Dendritic cell treated with granulocyte-macrophage colony-stimulating factor and Interleukin-4, amounts not matched to agents 40 ng/mL and 50 ng/mL, for 4 days (primary cell): ENCODE measurements at regions not wholly inside any gene's neighbourhood (a gene's known extent, or its start where the extent isn't known, plus 50 kb on each side); places are given as distances from the start of the nearest gene placed in this dataset.

Source experiments
- H3K27ac Mint-ChIP-seq: one replicate; pipeline ENCODE4 v1.8.0; 2022; ENCODE audit warnings: mild to moderate bottlenecking, mixed read lengths
- H3K27me3 Mint-ChIP-seq: one replicate; pipeline ENCODE4 v1.8.0; 2022; ENCODE audit warnings: mild to moderate bottlenecking, mixed read lengths
- H3K36me3 Mint-ChIP-seq: one replicate; pipeline ENCODE4 v1.8.0; 2022; ENCODE audit warnings: low read depth, mixed read lengths
- H3K4me1 Mint-ChIP-seq: one replicate; pipeline ENCODE4 v1.8.0; 2022; ENCODE audit warnings: low read depth, mixed read lengths
- H3K4me3 Mint-ChIP-seq: one replicate; pipeline ENCODE4 v1.8.0; 2022; ENCODE audit warnings: mild to moderate bottlenecking, moderate library complexity, mixed read lengths
- H3K9me3 Mint-ChIP-seq: one replicate; pipeline ENCODE4 v1.8.0; 2022; ENCODE audit warnings: mixed read lengths
- intact Hi-C: fragments of 100-400 bp; cut with micrococcal nuclease; formaldehyde crosslinking; loops from one replicate; pipeline ENCODE4 v1.15.0; 2022

DNA sequence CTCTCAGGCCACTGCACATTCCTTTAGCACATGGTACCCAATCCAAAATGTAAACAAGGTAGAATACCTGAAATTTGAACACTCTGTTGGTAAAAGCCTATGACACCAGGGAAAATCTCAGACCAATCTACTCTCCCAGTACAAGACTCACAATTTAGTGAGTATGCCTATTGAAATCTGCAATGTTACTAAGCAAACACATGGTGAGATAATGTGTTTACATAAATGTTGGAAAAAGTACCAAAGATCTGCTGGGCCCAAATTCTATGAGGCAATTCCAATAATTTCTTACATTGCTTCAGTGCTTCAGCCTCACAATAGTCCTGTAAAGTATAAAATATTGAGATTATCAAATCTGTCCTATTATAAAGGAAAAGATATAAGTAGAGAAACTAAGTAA, 536.1 kb downstream of the PYDC2 start:
- intact Hi-C loops: no loop called here
- no peaks in the 10 kb centered on the region for H3K36me3 Mint-ChIP-seq
- peaks cover 43% of the 10 kb centered on the region for H3K9me3 Mint-ChIP-seq
- no peak overlapping the region for H3K27ac Mint-ChIP-seq
- no peaks in the 10 kb centered on the region for H3K27me3 Mint-ChIP-seq
- H3K4me3 Mint-ChIP-seq: no peak overlapping the region
- no peaks in the 10 kb centered on the region for H3K4me1 Mint-ChIP-seq

GRCh38 chr3:191997579-191998268, 536.8 kb downstream of the PYDC2 start:
- Mint-ChIP-seq H3K27me3 (no peaks in the 10 kb centered on the region), H3K9me3 (peaks cover 41% of the 10 kb centered on the region), H3K27ac (no peak overlapping the region), H3K4me1 (no peaks in the 10 kb centered on the region), H3K4me3 (no peak overlapping the region), H3K36me3 (no peaks in the 10 kb centered on the region)
- intact Hi-C loops: no loop called here

- Mint-ChIP-seq H3K27me3 (no peaks in the 10 kb centered on the region), H3K4me3 (no peak overlapping the region), H3K4me1 (no peaks in the 10 kb centered on the region), H3K9me3 (peaks cover 6% of the 10 kb centered on the region), H3K27ac (no peak overlapping the region), H3K36me3 (no peaks in the 10 kb centered on the region)
- intact Hi-C loops: no loop called here
Observed at GRCh38 chr3:192001218-192001617, 540.3 kb downstream of the PYDC2 start.

GRCh38 chr3:192005989-192006388, 545.0 kb downstream of the PYDC2 start:
- Mint-ChIP-seq H3K9me3 (no peaks in the 10 kb centered on the region), H3K27ac (no peak overlapping the region), H3K27me3 (no peaks in the 10 kb centered on the region), H3K4me1 (no peaks in the 10 kb centered on the region), H3K36me3 (no peaks in the 10 kb centered on the region), H3K4me3 (no peak overlapping the region)
- intact Hi-C loops: no loop called here

DNA sequence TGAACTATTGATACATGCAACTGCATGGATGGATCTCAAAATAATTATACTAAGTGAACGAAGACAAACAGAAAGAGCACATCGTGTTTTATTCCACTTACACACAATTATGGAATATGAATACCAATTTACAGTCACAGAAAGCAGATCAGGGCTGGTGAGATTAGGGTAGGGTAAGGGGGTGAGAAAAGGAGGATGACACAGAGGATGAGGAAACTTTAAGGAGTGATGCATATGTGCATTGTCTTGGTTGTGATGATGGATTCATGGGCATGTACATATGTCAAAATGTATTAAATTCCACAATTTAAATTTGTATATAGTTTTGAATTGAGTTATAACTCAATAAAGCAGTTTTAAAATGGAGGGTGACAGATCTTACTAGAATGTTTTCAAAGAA, 548.9 kb downstream of the PYDC2 start:
- peaks cover 11% of the 10 kb centered on the region for H3K9me3 Mint-ChIP-seq
- H3K27ac Mint-ChIP-seq: no peak overlapping the region

DNA sequence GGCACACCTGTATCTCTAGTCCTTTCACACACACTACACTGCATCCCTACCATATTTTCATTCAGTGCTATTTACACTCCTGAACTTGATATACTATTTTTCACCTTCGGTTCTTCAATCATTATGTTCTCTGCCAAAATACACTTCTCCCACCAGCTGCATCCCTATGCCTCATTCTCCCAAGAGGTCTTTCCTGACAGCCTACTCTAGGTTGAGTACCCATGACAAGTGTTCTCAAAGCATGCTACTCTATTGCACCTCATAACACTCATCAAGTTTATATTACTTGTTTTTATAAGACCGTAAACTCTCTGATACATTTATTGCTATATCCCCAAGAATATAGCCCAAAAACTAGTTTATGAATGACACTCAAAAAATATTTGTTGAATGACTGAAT, 549.5 kb downstream of the PYDC2 start:
- no peaks in the 10 kb centered on the region for H3K4me1 Mint-ChIP-seq
- no peak overlapping the region for H3K4me3 Mint-ChIP-seq
- no peak overlapping the region for H3K27ac Mint-ChIP-seq
- intact Hi-C loops: no loop called here
- peaks cover 11% of the 10 kb centered on the region for H3K9me3 Mint-ChIP-seq
- H3K27me3 Mint-ChIP-seq: no peaks in the 10 kb centered on the region
- H3K36me3 Mint-ChIP-seq: no peaks in the 10 kb centered on the region

More for the DNA sequence above, 548.9 kb downstream of the PYDC2 start:
- no peaks in the 10 kb centered on the region for H3K4me1 Mint-ChIP-seq
- H3K36me3 Mint-ChIP-seq: no peaks in the 10 kb centered on the region
- intact Hi-C loops: no loop called here
- no peak overlapping the region for H3K4me3 Mint-ChIP-seq
- no peaks in the 10 kb centered on the region for H3K27me3 Mint-ChIP-seq

DNA sequence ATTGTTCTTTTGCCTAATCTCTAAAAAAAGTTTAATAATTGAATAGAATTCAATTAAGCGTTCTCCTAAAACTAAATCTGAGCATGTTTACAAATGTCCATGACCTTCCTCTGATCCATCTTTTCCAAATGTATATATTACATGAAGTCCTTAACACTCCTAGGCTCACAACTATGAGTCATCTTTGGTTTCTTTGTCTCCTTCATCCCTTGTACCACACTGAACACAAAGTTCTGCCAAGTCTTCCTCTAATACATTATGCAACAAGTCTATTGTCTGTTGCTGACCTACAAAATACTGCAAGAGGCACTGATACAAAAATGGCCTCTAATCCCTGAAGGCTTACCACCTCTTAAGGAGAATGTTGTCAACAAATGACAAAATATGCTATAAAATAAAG, 550.2 kb downstream of the PYDC2 start:
- H3K36me3 Mint-ChIP-seq: no peaks in the 10 kb centered on the region
- no peak overlapping the region for H3K27ac Mint-ChIP-seq
- H3K9me3 Mint-ChIP-seq: peaks cover 11% of the 10 kb centered on the region
- no peaks in the 10 kb centered on the region for H3K4me1 Mint-ChIP-seq
- no peaks in the 10 kb centered on the region for H3K27me3 Mint-ChIP-seq
- no peak overlapping the region for H3K4me3 Mint-ChIP-seq
- intact Hi-C loops: no loop called here

DNA sequence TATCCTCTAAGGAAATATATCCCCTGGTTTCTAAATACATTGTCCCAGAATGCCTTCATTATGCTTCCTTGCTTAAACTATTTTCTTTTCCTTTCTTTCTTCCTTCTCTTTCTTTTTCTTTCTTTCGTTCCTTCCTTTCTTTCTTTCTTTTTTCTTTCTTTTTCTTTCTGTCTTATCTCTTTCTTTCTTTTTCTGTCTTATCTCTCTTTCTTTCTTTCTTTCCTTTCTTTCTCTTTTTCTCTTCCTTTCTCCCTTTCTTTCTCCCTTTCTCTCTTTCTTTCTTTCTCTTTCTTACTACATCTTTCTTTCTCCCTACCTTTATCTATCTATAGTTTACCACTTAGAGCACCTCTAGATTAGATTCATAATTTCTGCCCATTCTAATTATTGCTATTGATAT, 552.1 kb downstream of the PYDC2 start:
- intact Hi-C loops: no loop called here

DNA sequence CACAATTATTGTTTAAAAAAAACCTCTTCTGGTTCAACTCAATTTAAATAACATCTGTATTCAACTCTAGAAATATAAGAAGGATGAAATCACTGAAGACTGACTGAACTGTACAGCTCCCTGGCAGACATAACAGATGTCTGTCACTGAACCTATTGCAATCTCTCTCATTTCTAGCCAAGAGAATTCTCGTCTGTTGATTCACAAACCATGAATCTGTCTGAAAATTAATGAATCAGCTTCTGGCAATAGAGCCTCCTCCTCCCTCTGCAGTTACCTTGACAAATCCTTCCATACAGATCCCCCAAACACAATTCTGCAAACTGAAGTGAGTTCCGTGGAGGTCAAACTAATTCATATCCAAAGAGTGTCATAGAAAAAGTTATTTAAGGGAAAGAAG, 561.4 kb downstream of the PYDC2 start:
- intact Hi-C loops: no loop called here
- H3K4me1 Mint-ChIP-seq: no peaks in the 10 kb centered on the region
- no peak overlapping the region for H3K4me3 Mint-ChIP-seq
- no peaks in the 10 kb centered on the region for H3K36me3 Mint-ChIP-seq
- no peaks in the 10 kb centered on the region for H3K27me3 Mint-ChIP-seq
- peaks cover 15% of the 10 kb centered on the region for H3K9me3 Mint-ChIP-seq
- H3K27ac Mint-ChIP-seq: no peak overlapping the region

More for the DNA sequence above, 552.1 kb downstream of the PYDC2 start:
- Mint-ChIP-seq H3K4me1 (no peaks in the 10 kb centered on the region), H3K27me3 (no peaks in the 10 kb centered on the region), H3K9me3 (peaks cover 11% of the 10 kb centered on the region), H3K4me3 (no peak overlapping the region), H3K27ac (no peak overlapping the region), H3K36me3 (no peaks in the 10 kb centered on the region)

GRCh38 chr3:192024751-192025150, 563.8 kb downstream of the PYDC2 start:
- Mint-ChIP-seq H3K9me3 (peaks cover 9% of the 10 kb centered on the region), H3K27me3 (no peaks in the 10 kb centered on the region), H3K4me3 (no peak overlapping the region), H3K36me3 (no peaks in the 10 kb centered on the region), H3K4me1 (no peaks in the 10 kb centered on the region), H3K27ac (no peak overlapping the region)
- intact Hi-C loops: no loop called here

GRCh38 chr3:192026661-192027060, 565.7 kb downstream of the PYDC2 start:
- H3K27me3 Mint-ChIP-seq: no peaks in the 10 kb centered on the region
- intact Hi-C loops: no loop called here
- H3K4me1 Mint-ChIP-seq: no peaks in the 10 kb centered on the region
- H3K36me3 Mint-ChIP-seq: no peaks in the 10 kb centered on the region
- H3K27ac Mint-ChIP-seq: no peak overlapping the region
- H3K9me3 Mint-ChIP-seq: peaks cover 6% of the 10 kb centered on the region
- no peak overlapping the region for H3K4me3 Mint-ChIP-seq

DNA sequence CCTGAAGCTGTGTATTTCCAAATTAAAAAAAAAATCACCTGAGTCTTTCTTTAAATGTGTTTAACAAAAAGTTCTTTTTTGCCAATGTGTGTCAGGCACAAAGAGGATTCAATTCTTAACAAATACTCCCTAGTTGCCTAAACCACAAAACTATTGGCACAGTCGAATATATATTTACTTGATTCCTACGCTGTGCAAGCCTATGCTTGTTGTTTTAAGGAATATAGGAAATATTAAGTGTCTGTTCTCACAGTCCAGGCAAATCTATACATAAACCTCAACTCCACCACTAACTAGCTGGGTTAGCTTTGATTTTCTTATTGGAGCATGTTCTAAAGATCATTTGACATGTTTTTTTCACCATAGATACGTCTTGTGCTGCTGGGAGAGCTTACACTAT, 571.0 kb downstream of the PYDC2 start:
- H3K4me3 Mint-ChIP-seq: no peak overlapping the region
- intact Hi-C loops: no loop called here
- H3K9me3 Mint-ChIP-seq: peaks cover 4% of the 10 kb centered on the region
- H3K27me3 Mint-ChIP-seq: no peaks in the 10 kb centered on the region
- H3K36me3 Mint-ChIP-seq: no peaks in the 10 kb centered on the region
- no peak overlapping the region for H3K27ac Mint-ChIP-seq
- no peaks in the 10 kb centered on the region for H3K4me1 Mint-ChIP-seq

GRCh38 chr3:192033246-192033645, 572.3 kb downstream of the PYDC2 start:
- no peaks in the 10 kb centered on the region for H3K36me3 Mint-ChIP-seq
- intact Hi-C loops: no loop called here
- H3K27me3 Mint-ChIP-seq: no peaks in the 10 kb centered on the region
- H3K4me1 Mint-ChIP-seq: no peaks in the 10 kb centered on the region
- H3K4me3 Mint-ChIP-seq: no peak overlapping the region
- H3K9me3 Mint-ChIP-seq: no peaks in the 10 kb centered on the region
- H3K27ac Mint-ChIP-seq: no peak overlapping the region

- Mint-ChIP-seq H3K4me3 (no peak overlapping the region), H3K4me1 (no peaks in the 10 kb centered on the region), H3K9me3 (peaks cover 15% of the 10 kb centered on the region), H3K27ac (no peak overlapping the region), H3K27me3 (no peaks in the 10 kb centered on the region), H3K36me3 (no peaks in the 10 kb centered on the region)
- intact Hi-C loops: no loop called here
Observed at GRCh38 chr3:192038726-192039125, 577.8 kb downstream of the PYDC2 start.

DNA sequence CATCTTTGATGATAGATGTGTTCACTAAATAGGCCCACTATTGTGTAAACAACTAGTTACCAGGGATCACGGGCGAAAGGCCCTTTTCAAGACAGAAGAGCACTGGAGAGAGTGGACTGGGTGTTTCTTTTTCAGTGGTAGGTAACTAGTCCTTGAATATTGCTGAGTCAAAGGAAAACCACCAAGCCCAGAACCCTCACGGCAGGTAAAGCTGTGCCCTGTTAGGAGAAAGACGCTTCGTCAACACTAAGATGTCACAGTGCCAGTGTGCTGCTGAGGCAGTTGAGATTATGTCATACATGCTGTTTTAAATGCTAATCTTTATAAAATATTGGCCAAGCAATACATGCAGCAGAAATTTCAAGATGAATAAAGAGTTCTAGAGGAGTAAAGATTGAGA, 578.6 kb downstream of the PYDC2 start:
- intact Hi-C loops: no loop called here
- H3K27me3 Mint-ChIP-seq: no peaks in the 10 kb centered on the region
- H3K36me3 Mint-ChIP-seq: no peaks in the 10 kb centered on the region
- H3K27ac Mint-ChIP-seq: no peak overlapping the region
- H3K9me3 Mint-ChIP-seq: peaks cover 21% of the 10 kb centered on the region
- H3K4me3 Mint-ChIP-seq: no peak overlapping the region
- no peaks in the 10 kb centered on the region for H3K4me1 Mint-ChIP-seq
